ENCODE measurements at regions not wholly inside any gene's neighbourhood (a gene's known extent, or its start where the extent isn't known, plus 50 kb on each side); places are given as distances from the start of the nearest gene placed in this dataset.

GRCh38 chr2:189369566-189369965, 71.7 kb upstream of the WDR75 start:
- Histone ChIP-seq H3K36me3 (no peaks in the 10 kb centered on the region), H3K27ac (no peak overlapping the region), H3K4me1 (no peaks in the 10 kb centered on the region), H3K4me3 (no peak overlapping the region), H3K27me3 (no peaks in the 10 kb centered on the region), H3K9me3 (no peaks in the 10 kb centered on the region)
- DNase-seq (ENCODE audit: extremely low spot score in 2 of 2), result no peak
- intact Hi-C loops (cut with DNase I), result loop anchor here (10.0 kb wide), 1 partner anchor 505 kb away; no protein-coding TSS in a partner anchor
- TF ChIP-seq, protein P1, sequence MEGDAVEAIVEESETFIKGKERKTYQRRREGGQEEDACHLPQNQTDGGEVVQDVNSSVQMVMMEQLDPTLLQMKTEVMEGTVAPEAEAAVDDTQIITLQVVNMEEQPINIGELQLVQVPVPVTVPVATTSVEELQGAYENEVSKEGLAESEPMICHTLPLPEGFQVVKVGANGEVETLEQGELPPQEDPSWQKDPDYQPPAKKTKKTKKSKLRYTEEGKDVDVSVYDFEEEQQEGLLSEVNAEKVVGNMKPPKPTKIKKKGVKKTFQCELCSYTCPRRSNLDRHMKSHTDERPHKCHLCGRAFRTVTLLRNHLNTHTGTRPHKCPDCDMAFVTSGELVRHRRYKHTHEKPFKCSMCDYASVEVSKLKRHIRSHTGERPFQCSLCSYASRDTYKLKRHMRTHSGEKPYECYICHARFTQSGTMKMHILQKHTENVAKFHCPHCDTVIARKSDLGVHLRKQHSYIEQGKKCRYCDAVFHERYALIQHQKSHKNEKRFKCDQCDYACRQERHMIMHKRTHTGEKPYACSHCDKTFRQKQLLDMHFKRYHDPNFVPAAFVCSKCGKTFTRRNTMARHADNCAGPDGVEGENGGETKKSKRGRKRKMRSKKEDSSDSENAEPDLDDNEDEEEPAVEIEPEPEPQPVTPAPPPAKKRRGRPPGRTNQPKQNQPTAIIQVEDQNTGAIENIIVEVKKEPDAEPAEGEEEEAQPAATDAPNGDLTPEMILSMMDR (IDR thresholded peaks at IDR 0.05), result no peak
- TF ChIP-seq POLR2AphosphoS5 (IDR thresholded peaks at IDR 0.05; ENCODE audit: insufficient read depth in 1 of 2, low read depth in 1 of 2) (no peak), POLR2A (IDR thresholded peaks at IDR 0.05) (no peak)

DNA sequence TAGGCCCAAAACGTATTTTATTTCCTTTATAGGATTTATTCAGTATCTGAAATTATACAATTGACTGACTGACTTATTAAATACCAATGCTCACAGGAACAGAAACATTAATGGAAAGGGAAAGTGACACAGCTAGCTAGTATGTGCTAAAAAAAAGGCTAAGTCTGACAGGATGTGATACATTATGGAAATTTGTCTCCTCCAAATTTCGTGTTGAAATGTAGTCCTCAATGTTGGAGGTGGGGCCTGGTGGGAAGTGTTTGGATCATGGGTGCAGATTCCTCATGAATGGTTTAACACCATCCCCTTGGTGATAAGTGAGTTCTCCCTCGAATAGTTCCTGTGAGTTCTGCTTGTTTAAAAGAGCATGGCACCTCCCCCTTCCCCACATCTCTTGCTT, 70.6 kb upstream of the WDR75 start:
- Histone ChIP-seq H3K4me3 (no peak overlapping the region), H3K4me1 (no peaks in the 10 kb centered on the region)
- intact Hi-C loops (cut with DNase I), result no loop called here

GRCh38 chr2:189372688-189373257, 68.5 kb upstream of the WDR75 start:
- TF ChIP-seq, protein P1 (IDR thresholded peaks at IDR 0.05), result no peak
- no peak overlapping the region for H3K4me3 ChIP-seq
- intact Hi-C loops (cut with DNase I), result no loop called here
- DNase-seq (ENCODE audit: extremely low spot score in 2 of 2), result no peak
- no peaks in the 10 kb centered on the region for H3K9me3 ChIP-seq
- H3K27me3 ChIP-seq, result no peaks in the 10 kb centered on the region
- no peaks in the 10 kb centered on the region for H3K36me3 ChIP-seq
- no peaks in the 10 kb centered on the region for H3K4me1 ChIP-seq
- no peak overlapping the region for H3K27ac ChIP-seq

More for the DNA sequence above, 70.6 kb upstream of the WDR75 start:
- Histone ChIP-seq H3K27me3 (no peaks in the 10 kb centered on the region), H3K27ac (no peak overlapping the region), H3K36me3 (no peaks in the 10 kb centered on the region), H3K9me3 (no peaks in the 10 kb centered on the region)
- DNase-seq (ENCODE audit: extremely low spot score in 2 of 2), result no peak
- TF ChIP-seq, protein P1 (IDR thresholded peaks at IDR 0.05), result no peak
- no peak for TF ChIP-seq POLR2A (IDR thresholded peaks at IDR 0.05)
- no peak for TF ChIP-seq POLR2AphosphoS5 (IDR thresholded peaks at IDR 0.05; ENCODE audit: insufficient read depth in 1 of 2, low read depth in 1 of 2)

GRCh38 chr2:189374481-189374880, 66.8 kb upstream of the WDR75 start:
- no peak for DNase-seq (ENCODE audit: extremely low spot score in 2 of 2)
- Histone ChIP-seq H3K27ac (no peak overlapping the region), H3K36me3 (no peaks in the 10 kb centered on the region), H3K4me1 (peaks cover 7% of the 10 kb centered on the region), H3K27me3 (no peaks in the 10 kb centered on the region), H3K4me3 (no peak overlapping the region), H3K9me3 (no peaks in the 10 kb centered on the region)
- intact Hi-C loops (cut with DNase I), result no loop called here
- TF ChIP-seq POLR2A (IDR thresholded peaks at IDR 0.05) (no peak), POLR2AphosphoS5 (IDR thresholded peaks at IDR 0.05; ENCODE audit: insufficient read depth in 1 of 2, low read depth in 1 of 2) (no peak)
- TF ChIP-seq, protein P1 (IDR thresholded peaks at IDR 0.05), result no peak

DNA sequence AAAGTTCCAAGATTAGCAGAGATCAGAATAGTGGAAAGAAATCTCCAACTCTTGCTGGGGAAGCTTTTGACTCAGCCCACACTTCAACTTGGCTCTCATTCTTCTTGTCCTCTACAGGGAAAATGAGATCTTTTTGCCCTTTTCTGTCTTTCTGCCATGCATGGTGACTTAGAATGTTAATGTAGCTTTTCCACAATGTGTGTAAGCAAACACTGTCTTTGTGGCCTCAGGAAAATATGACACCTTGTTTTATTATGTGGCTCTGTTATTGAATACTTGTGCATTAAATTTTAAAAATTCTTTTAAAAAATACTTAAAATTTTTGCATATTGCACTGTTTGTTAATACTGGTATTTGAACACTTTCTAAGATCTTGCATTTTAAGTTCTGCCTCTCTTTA, 65.4 kb upstream of the WDR75 start:
- intact Hi-C loops (cut with DNase I), result no loop called here
- H3K27me3 ChIP-seq, result no peaks in the 10 kb centered on the region
- no peaks in the 10 kb centered on the region for H3K36me3 ChIP-seq
- DNase-seq (ENCODE audit: extremely low spot score in 2 of 2), result no peak
- TF ChIP-seq POLR2A (IDR thresholded peaks at IDR 0.05) (no peak), POLR2AphosphoS5 (IDR thresholded peaks at IDR 0.05; ENCODE audit: insufficient read depth in 1 of 2, low read depth in 1 of 2) (no peak)
- TF ChIP-seq, protein P1 (IDR thresholded peaks at IDR 0.05), result no peak
- H3K9me3 ChIP-seq, result no peaks in the 10 kb centered on the region
- no peak overlapping the region for H3K27ac ChIP-seq
- H3K4me1 ChIP-seq, result peaks cover 12% of the 10 kb centered on the region
- H3K4me3 ChIP-seq, result no peak overlapping the region
